ENCODE measurements at regions not wholly inside any gene's neighbourhood (a gene's known extent, or its start where the extent isn't known, plus 50 kb on each side); places are given as distances from the start of the nearest gene placed in this dataset.
"Not testable (repeated sequence)": the region's sequence is repeated elsewhere in the genome, so short reads cannot be mapped to it uniquely, and the experiment has no call there.

GRCh38 chr15:89028036-89028435 is 60.2 kb upstream of the ABHD2 start:
- DNase-seq (ENCODE audit: low read depth): no peak

DNA sequence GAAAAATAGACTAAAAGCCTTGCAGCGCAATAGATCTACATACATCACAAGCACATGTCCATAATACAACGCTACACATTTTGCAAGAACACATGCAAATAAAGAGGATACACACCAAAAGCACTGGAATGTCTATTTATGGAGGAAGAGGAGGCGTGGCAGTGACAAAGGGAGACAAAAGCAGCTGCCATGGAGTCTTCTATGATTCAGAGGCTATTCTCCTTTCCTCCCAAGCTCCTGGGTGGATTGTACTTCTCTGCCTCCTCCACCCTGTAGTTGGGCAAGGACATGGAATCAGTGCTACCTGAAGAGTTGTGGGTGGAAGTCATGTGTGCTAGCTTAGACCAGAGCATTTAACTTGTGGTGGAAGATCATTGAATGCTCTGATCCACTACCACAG is 57.9 kb upstream of the ABHD2 start:
- no peak for DNase-seq (ENCODE audit: low read depth)

DNA sequence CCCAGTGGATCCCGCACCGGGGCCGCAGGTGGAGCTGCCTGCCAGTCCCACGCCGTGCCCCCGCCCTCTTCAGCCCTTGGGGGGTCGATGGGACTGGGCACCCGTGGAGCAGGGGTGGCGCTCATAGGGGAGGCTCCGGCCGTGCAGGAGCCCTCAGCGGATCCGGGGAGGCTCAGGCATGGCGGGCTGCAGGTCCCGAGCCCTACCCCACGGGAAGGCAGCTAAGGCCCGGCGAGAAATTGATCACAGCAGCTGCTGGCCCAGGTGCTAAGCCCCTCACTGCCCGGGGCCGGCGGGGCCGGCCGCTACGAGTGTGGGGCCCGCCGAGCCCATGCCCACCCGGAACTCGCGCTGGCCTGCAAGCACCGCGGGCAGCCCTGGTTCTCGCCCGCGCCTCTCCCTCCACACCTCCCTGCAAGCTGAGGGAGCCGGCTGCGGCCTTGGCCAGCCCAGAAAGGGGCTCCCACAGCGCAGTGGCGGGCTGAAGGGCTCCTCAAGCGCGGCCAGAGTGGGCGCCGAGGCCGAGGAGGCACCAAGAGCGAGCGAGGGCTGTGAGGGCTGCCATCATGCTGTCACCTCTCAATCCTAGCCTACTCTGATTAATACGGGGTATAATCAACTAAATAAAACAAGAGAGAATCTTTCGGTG is 56.5 kb upstream of the ABHD2 start:
- not testable (repeated sequence) for DNase-seq (ENCODE audit: low read depth)

DNA sequence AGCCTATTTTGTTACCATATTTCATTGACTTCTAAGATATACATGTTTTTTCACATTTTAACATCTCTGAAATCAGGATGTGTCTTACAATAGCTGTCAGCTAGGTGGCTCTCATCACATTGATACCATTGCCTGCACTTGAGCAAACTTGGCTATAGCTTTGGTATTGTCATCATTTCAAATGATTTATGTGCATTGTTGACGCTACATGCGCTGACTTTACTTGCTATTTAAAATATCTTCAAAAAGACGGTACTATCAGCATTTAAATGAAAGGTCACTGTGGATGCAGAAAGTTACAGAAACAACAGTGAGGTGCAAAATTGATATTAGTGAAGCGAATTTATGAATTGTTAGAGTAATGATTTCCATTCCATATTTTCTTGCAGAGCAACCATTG is 54.0 kb upstream of the ABHD2 start:
- no peak for DNase-seq (ENCODE audit: low read depth)

GRCh38 chr15:89035150-89035549 is 53.1 kb upstream of the ABHD2 start:
- no peak for DNase-seq (ENCODE audit: low read depth)

DNA sequence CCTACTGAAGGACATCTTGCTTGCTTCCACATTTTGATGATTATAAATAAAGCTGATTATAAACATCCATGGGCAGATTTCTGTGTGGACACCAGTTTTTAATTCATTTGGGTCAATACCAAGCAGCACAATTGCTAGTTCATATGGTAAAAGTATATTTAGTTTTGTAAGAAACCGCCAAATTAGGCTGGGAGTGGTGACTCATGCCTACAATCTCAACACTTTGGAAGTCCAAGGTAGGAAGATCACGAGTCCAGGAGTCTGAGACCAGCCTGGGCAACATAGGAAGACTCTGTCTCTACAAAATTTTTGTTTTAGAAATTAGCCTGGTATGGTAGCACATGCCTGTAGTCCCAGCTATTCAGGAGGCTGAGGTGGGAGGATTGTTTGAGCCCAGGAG is 52.6 kb upstream of the ABHD2 start:
- no peak for DNase-seq (ENCODE audit: low read depth)

GRCh38 chr15:89038146-89038545 is 50.1 kb upstream of the ABHD2 start:
- no peak for DNase-seq (ENCODE audit: low read depth)
